ENCODE measurements at regions not wholly inside any gene's neighbourhood (a gene's known extent, or its start where the extent isn't known, plus 50 kb on each side); places are given as distances from the start of the nearest gene placed in this dataset.
A peak's percentile ranks its signal among the peaks of the same experiment; 100 is the strongest.
"Not testable (repeated sequence)": the region's sequence is repeated elsewhere in the genome, so short reads cannot be mapped to it uniquely, and the experiment has no call there.

GRCh38 chr3:144549166-144549565, 577.5 kb downstream of the DIPK2A start:
- no peak for DNase-seq

GRCh38 chr3:144552346-144553057, 580.9 kb downstream of the DIPK2A start:
- no peak for DNase-seq

DNA sequence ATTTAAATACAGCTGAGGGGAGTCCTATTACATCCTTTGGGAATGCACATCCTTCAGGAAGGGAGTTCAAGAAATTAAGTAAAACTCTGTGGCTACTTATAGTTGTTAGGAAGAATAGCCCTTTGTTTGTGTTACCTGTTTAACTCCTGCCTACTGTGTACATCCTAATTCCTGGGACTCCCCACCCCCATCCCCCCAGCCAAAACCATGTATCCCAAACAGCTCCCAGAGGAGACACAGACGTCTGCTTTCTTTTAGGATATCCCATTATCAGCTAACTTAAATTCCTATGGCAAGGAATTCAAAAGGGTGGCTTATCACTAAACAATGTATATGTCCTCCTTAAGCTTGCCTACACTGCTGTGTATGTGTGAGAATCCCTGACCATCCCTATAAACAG, 581.7 kb downstream of the DIPK2A start:
- DNase-seq: no peak

DNA sequence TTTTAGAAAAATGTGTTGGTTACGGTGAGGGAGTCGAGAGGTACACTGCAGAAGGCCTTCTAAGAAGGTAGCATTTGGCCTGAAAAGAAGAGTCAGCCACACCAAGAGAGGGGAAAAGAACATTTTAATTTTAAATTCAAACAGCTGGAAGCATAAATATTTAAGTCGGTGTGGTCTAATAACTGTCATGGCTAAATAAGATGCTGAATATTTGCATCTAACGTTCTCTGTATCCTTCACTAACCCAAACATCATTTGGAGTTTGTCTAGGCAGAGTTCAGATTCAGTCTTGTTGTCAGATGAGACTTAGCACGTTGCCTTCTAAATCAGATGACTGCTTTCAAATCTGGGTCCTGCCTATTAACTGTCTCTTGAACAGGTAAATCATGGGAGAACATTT, 583.3 kb downstream of the DIPK2A start:
- no peak for DNase-seq

DNA sequence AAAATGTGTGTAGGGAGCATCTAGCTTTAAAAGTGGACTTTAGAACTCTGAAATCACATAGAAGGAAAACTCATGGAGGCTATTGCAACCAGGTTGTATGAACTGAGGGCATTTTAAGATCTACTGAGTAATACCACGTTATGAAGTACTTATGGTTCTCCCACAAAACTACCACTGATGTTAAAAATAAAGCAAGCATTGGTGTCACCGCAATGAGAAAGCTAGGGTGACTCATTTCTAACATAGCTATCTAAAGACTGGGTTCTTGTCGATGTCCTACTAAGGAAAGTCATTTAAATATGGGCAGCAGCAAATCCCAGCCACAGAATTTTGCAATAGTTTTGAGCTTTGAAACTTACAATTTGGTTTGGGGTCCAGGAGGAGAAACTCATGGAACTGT, 584.8 kb downstream of the DIPK2A start:
- no peak for DNase-seq

DNA sequence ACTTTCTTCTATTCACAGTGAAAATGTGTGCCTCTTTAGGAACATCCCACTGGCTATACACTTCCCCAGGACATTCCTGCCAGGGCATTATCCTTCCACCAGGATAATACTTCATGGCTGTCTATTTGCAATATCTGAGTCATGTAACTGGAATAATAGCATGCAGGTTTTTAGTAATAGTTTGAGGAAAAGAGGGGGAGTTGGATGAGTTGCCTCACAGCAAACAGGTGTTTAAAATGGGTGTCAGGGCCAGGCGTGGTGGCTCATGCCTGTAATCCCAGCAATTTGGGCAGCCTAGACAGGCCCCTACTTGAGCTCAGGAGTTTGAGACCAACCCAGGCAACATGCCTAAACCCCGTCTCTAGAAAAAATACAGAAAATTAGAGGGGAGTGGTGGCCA, 585.9 kb downstream of the DIPK2A start:
- DNase-seq: no peak

- no peak for DNase-seq
These were observed 592.4 kb downstream of the DIPK2A start for GRCh38 chr3:144564011-144564410.

GRCh38 chr3:144566320-144566719, 594.7 kb downstream of the DIPK2A start:
- no peak for DNase-seq

DNA sequence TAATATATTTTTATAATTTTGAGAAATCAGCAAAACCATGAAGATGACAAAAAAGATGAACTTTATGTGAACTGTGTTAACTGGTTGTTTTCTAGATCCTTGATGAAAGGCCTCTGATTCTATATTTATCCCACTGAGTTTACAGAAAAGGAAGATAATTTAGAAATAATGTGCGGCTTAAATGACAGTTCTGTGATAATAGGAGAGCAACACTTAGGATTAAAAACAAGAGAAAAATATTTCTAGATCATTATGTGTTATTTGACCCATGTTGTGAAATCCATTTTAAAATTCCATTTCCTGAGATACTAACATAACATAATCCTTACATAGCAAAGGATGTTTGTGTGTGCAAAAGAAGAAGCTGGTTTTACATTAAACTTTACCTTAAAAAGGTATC, 598.0 kb downstream of the DIPK2A start:
- no peak for DNase-seq

DNA sequence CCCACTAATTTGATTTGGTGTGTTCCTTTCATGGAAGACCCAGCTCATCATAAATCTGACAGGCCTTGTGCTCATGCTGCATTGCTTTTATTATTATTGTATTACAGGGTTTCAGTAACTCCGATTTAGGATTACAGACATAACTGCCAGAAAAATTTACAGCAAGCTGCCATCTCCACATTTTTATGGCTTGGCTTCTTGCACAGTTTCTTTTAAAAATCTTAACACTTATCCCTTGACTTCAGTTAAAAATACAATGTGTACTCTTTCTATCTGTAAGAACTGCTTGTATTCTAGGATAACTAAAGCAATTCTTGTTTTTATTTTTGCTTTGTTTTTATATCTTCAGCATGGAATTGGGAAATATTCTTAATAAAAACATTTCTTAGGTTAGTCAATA, 612.2 kb downstream of the DIPK2A start:
- no peak for DNase-seq

GRCh38 chr3:144585408-144585807, 613.8 kb downstream of the DIPK2A start:
- no peak for DNase-seq

DNA sequence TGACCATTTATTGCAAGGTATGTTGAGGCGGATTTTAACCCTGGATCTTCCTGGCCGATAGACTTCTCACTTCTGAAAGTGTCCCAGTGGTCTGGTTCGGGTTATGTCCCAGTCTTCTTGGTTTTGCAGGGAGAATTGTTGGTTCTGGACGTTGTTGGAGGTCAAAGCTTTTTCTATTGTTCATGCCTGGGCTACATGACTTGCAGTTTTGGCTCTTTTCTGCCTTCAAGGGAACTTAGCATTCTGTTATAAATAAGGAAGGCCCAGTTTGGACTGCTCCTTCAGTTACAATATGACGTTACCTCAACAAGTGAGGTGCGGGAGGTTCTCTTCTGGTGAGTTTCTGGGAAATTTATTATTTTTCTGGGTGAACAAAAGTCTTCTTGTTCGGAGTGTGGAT, 614.3 kb downstream of the DIPK2A start:
- no peak for DNase-seq

DNA sequence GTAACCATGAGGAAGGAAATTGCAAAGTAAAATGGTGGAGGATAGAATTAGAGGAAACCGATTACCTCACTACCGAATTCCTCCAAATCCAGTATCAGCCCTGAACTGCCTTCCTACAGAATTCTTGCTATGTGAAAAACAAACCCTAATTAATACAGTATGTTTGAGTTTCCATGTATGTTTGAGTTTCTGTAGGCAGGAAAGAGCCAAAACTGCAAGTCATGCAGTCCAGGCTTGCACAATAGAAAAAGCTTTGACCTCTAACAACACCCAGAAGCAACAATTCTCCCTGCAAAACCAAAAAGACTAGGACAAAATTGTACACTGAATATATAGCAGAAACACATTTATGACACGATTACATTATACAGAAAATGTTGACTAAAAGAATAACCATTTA, 614.8 kb downstream of the DIPK2A start:
- peak; percentile 2 for DNase-seq

- no peak for DNase-seq
These were observed 619.2 kb downstream of the DIPK2A start for GRCh38 chr3:144590854-144591253.

DNA sequence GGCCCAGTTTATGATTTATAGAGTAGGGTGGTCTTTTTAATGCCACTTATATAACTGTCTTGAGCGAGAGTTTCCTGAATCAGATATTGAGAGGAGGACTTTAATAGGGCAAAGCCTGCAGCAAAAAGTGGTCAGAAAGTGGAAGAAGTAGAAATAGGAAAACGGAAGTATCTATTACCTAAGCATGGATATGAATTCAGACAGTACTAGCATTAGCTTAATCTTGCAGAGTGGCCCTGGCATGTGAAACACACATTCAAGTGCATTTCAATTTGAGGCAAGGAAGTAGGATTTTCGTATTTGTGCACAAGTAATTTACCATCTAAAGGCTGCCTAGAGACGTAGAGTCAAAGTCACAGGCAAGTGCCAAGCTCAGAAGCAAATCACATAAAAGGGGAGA, 622.3 kb downstream of the DIPK2A start:
- DNase-seq: no peak

GRCh38 chr3:144620236-144620635, 648.6 kb downstream of the DIPK2A start:
- DNase-seq: not testable (repeated sequence)

DNA sequence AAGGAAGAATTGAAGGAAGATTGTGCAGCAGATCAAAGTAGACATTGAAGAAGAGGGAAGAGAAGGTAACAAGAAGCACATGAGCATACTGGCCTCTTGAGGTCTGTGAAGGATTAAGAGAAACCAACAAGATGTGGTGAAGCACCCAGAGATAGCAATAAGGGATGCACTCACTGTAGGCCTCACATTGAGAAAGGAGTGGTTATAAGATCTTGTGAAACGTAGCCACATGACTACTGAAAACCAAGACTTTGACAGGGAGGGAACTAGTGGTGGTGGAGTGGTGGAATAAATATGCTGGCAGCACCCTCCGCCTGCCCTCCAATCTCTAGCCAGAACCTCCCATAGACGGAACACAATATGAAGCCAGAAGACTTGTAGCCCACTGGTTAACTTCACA, 651.2 kb downstream of the DIPK2A start:
- DNase-seq: no peak

DNA sequence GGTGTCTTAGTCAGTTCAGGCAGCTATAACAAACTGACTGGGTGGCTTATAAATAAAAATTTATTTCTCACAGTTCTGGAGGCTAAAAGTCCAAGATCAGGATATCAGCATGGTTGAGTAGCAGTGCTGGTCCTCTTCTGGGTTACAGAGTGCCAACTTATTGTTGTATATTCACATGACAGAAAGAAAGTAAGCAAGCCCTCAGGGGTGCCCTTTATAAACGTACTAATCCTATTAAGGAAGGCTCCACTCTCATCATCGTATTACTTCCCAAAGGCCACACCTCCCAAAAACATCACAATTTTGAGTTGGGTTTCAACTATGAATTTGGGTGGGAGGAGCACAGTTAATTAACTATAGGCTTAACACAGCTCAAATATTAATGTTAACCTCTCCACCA, 653.0 kb downstream of the DIPK2A start:
- DNase-seq: no peak

- no peak for DNase-seq
These were observed 655.2 kb downstream of the DIPK2A start for GRCh38 chr3:144626835-144627234.

DNA sequence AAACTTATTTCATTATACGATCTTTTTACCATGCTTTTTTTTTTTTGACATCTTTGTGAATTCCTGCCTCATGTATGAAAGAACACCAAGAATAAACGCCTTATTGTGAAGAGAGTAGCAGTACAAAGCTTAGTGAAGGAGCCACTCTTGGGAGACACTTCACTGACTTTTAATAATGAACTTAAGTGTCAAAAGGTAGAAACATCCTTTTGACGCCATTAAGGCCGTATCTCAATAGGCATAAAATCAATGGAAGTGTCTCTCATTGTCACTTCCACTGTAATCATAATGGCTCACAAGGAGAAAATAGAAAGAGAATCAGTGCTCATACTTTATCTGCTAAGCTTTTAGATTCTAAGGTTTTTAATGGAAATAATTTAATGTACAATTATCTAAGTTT, 657.8 kb downstream of the DIPK2A start:
- no peak for DNase-seq

DNA sequence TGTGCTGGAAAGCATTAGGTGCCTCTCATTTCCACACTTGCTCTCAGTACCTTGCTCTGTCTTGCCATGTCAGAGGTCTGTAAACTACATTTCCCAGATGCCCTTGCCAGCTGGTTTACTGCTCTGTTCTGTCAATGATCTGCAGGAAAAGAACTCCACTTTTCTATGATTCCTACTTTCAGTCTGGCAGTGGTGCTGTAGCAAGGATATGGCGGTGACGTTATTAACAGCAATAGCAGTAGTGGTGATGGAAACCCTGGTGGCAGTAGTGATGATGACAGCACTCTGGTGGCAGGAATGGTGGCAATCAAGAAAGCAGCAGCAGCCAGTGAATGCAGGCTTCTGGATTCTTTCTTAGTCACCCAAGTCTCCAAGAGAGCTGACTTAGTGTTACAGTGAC, 665.2 kb downstream of the DIPK2A start:
- no peak for DNase-seq

GRCh38 chr3:144638009-144638408, 666.4 kb downstream of the DIPK2A start:
- no peak for DNase-seq

GRCh38 chr3:144643771-144644198, 672.2 kb downstream of the DIPK2A start:
- DNase-seq: no peak

DNA sequence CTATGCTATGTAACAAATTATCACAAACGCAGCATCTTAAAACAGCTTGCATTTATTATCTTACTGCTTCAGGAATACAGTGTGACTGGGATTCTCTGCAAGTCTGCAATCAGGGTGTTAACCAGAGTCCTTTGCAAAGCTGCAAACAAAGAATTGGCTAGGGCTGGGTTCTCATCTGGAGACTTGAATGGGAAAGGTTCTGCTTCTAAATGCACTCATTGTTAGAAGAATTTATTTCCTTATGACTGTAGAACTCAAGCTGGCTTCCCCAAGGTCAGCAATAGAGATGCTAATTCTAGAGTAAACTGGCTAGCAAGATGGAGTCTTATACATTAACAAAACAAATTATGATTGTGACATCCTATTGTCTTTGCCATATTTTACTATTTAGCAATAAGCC, 673.7 kb downstream of the DIPK2A start:
- no peak for DNase-seq

DNA sequence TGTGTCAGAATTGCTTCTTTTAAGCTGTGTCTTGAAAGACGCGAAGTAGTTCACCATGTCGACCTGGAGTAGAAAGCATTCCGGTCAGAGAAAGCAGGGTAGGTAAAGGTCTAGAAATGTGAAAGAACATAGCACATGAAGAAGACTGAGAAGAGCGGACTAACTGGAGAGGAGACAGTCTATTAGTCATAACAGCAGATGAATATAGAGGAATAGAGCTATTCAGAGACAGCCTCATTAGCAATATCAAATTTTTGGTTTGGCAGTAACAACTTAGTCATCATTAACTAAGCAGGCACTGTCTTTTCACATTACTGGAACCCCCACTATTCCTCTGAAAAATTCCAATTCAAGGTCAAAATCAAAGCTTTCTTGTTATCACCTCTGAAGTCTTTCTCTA, 678.8 kb downstream of the DIPK2A start:
- no peak for DNase-seq

DNA sequence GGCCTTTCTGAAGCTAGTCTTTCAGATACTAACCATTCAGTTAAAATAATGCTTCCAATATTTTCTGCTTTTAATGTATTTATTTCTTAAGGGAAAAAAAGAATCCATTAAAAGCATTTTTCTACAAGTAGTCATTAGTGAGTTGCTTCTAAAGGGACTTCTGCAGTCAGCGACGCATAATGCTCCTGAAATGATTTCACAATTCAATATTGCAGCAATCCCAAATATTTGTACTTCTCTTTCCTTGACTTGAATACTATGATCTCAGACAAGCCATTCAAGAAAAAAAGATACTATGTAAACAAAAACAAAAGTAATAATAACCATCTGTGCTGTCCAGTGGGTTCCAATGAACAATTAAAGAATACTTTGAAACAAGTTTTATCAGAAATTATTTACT, 681.0 kb downstream of the DIPK2A start:
- no peak for DNase-seq
